SK-N-SH (cell line): ENCODE measurements at regions not wholly inside any gene's neighbourhood (a gene's known extent, or its start where the extent isn't known, plus 50 kb on each side); places are given as distances from the start of the nearest gene placed in this dataset.
"Not testable (repeated sequence)": the region's sequence is repeated elsewhere in the genome, so short reads cannot be mapped to it uniquely, and the experiment has no call there.

Experiments used
- CHD2 ChIP-seq: fragments of 150-350 bp; IDR thresholded peaks from 2 replicates; pipeline ENCODE4 v1.6.1; 2018; ENCODE audit warnings: low read length; ENCODE audit not compliant: partially characterized antibody
- EP300 ChIP-seq, 2 experiments: IDR thresholded peaks; 2 replicates each; pipeline versions ENCODE4 v1.4.0 to v1.6.1; 2012; ENCODE audit warnings: borderline replicate concordance in 1 of 2, low read depth in 1 of 2, low read length in 1 of 2
- MAX ChIP-seq: IDR thresholded peaks from 2 replicates; pipeline ENCODE4 v1.4.0; 2012; ENCODE audit warnings: low read depth
- MEF2A ChIP-seq: IDR thresholded peaks from 2 replicates; pipeline ENCODE4 v1.4.0; 2012; ENCODE audit warnings: low read depth, borderline replicate concordance
- MXI1 ChIP-seq: IDR thresholded peaks from 2 replicates; pipeline ENCODE4 v1.6.1; 2012; ENCODE audit warnings: mild to moderate bottlenecking, low read depth, low read length, improper control_type of control experiment
- PBX3 ChIP-seq: IDR thresholded peaks from 2 replicates; pipeline ENCODE4; 2012
- POLR2AphosphoS5 ChIP-seq: IDR thresholded peaks from 2 replicates; pipeline ENCODE4 v1.6.1; 2012; ENCODE audit warnings: low read depth, low read length
- RCOR1 ChIP-seq: fragments of 150-350 bp; IDR thresholded peaks from 2 replicates; pipeline ENCODE4 v1.6.1; 2017; ENCODE audit warnings: antibody characterized with exemption, low read length
- YY1 ChIP-seq: IDR thresholded peaks from 2 replicates; pipeline ENCODE4 v1.4.0; 2012; ENCODE audit warnings: low read depth, mild to moderate bottlenecking
- TF ChIP-seq, protein P1 (sequence below): fragments of 200-600 bp; sonication (generic); IDR thresholded peaks from 2 replicates; pipeline ENCODE4 v1.6.1; 2017; ENCODE audit warnings: antibody characterized with exemption, mild to moderate bottlenecking, moderate library complexity
- TF ChIP-seq, protein P2 (sequence below): fragments of 150-350 bp; IDR thresholded peaks from 2 replicates; pipeline ENCODE4 v1.6.1; 2017; ENCODE audit warnings: antibody characterized with exemption, low read length, low read depth, borderline replicate concordance

DNA sequence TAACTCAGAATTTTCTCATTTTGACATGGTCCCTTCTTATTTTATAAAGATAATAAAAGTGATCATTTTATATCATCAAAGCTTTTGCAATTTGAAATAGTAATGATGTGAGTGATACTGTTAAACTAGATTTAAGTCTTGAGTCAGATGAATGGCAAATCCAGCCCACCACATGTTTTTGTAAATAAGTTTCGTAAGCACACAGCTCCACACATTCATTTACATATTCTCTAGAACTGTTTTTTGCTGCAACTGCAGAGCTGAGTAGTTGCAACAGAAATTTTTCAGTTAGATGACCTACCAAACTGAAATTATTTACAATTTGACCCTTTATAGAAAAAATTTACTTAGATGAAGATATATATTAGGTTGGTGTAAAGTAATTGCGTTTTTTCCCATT lies 75.1 kb upstream of the ADORA2B start:
- TF ChIP-seq MXI1; CHD2; MEF2A; RCOR1; POLR2AphosphoS5; EP300 (IDR thresholded peaks at IDR 0.05; ENCODE audit: borderline replicate concordance in 1 of 2, low read depth in 1 of 2, low read length in 1 of 2); PBX3; MAX; YY1: not testable (repeated sequence)
- TF ChIP-seq, protein P1, sequence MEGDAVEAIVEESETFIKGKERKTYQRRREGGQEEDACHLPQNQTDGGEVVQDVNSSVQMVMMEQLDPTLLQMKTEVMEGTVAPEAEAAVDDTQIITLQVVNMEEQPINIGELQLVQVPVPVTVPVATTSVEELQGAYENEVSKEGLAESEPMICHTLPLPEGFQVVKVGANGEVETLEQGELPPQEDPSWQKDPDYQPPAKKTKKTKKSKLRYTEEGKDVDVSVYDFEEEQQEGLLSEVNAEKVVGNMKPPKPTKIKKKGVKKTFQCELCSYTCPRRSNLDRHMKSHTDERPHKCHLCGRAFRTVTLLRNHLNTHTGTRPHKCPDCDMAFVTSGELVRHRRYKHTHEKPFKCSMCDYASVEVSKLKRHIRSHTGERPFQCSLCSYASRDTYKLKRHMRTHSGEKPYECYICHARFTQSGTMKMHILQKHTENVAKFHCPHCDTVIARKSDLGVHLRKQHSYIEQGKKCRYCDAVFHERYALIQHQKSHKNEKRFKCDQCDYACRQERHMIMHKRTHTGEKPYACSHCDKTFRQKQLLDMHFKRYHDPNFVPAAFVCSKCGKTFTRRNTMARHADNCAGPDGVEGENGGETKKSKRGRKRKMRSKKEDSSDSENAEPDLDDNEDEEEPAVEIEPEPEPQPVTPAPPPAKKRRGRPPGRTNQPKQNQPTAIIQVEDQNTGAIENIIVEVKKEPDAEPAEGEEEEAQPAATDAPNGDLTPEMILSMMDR: not testable (repeated sequence)
- TF ChIP-seq, protein P2, sequence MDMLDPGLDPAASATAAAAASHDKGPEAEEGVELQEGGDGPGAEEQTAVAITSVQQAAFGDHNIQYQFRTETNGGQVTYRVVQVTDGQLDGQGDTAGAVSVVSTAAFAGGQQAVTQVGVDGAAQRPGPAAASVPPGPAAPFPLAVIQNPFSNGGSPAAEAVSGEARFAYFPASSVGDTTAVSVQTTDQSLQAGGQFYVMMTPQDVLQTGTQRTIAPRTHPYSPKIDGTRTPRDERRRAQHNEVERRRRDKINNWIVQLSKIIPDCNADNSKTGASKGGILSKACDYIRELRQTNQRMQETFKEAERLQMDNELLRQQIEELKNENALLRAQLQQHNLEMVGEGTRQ: not testable (repeated sequence)
